CD8-positive, alpha-beta memory T cell (primary cell): ENCODE measurements at regions not wholly inside any gene's neighbourhood (a gene's known extent, or its start where the extent isn't known, plus 50 kb on each side); places are given as distances from the start of the nearest gene placed in this dataset.

ENCODE experiments used
- CTCF ChIA-PET: fragments of 350-600 bp; sonication (Branson Sonifier 250); formaldehyde crosslinking; loops from one replicate; lab custom pipeline; 2021; ENCODE audit warnings: antibody characterized with exemption; lab: Charles Lee
- POLR2A ChIA-PET: fragments of 350-600 bp; sonication (Branson Sonifier 250); formaldehyde crosslinking; loops from one replicate; lab custom pipeline; 2021; ENCODE audit warnings: antibody characterized with exemption; lab: Charles Lee
- DNase-seq, 5 donors: peaks; one replicate each; pipeline versions ENCODE4 v3.0.0 to v3.0.0-alpha.2; 2020 to 2022; ENCODE audit warnings: mixed read lengths in 1 of 5
- H3K27ac ChIP-seq: one replicate; pipeline ENCODE4 v1.7.0; 2013; ENCODE audit warnings: low read depth, mild to moderate bottlenecking, low read length, moderate library complexity
- H3K27me3 ChIP-seq: 2 replicates; pipeline ENCODE4 v1.7.0; 2013; ENCODE audit warnings: low read length, mild to moderate bottlenecking; ENCODE audit not compliant: insufficient read depth, poor library complexity, severe bottlenecking
- H3K36me3 ChIP-seq: 2 replicates; pipeline ENCODE4 v1.7.0; 2013; ENCODE audit warnings: mild to moderate bottlenecking, low read length, moderate library complexity; ENCODE audit not compliant: insufficient read depth
- H3K4me1 ChIP-seq: 2 replicates; pipeline ENCODE4 v1.7.0; 2013; ENCODE audit warnings: mild to moderate bottlenecking, low read length, moderate library complexity; ENCODE audit not compliant: insufficient read depth
- H3K4me3 ChIP-seq: 2 replicates; pipeline ENCODE4 v1.7.0; 2013; ENCODE audit warnings: mild to moderate bottlenecking, low read length
- H3K9me3 ChIP-seq: 2 replicates; pipeline ENCODE4 v1.7.0; 2013; ENCODE audit warnings: mild to moderate bottlenecking, low read length
- H3K27ac Mint-ChIP-seq, 8 donors: one replicate each; pipeline ENCODE4 v1.8.0; 2020 to 2021; ENCODE audit warnings: mixed read lengths in 8 of 8, mild to moderate bottlenecking in 6 of 8, inconsistent platforms in 3 of 8, moderate library complexity in 3 of 8
- H3K27me3 Mint-ChIP-seq, 2 donors: one replicate each; pipeline ENCODE4 v1.8.0; 2020 to 2021; ENCODE audit warnings: mixed read lengths in 2 of 2, mild to moderate bottlenecking in 1 of 2, moderate library complexity in 1 of 2
- H3K36me3 Mint-ChIP-seq, 3 donors: one replicate each; pipeline ENCODE4 v1.8.0; 2020 to 2021; ENCODE audit warnings: mixed read lengths in 3 of 3, inconsistent platforms in 1 of 3, mild to moderate bottlenecking in 1 of 3
- H3K4me1 Mint-ChIP-seq, 3 donors: one replicate each; pipeline ENCODE4 v1.8.0; 2020 to 2021; ENCODE audit warnings: mixed read lengths in 3 of 3, inconsistent platforms in 1 of 3, mild to moderate bottlenecking in 1 of 3
- H3K4me3 Mint-ChIP-seq, 7 donors: one replicate each; pipeline ENCODE4 v1.8.0; 2020 to 2021; ENCODE audit warnings: mixed read lengths in 7 of 7, mild to moderate bottlenecking in 6 of 7, moderate library complexity in 4 of 7, inconsistent platforms in 2 of 7
- H3K9me3 Mint-ChIP-seq, 5 donors: one replicate each; pipeline ENCODE4 v1.8.0; 2020 to 2022; ENCODE audit warnings: mixed read lengths in 5 of 5, mild to moderate bottlenecking in 3 of 5, moderate library complexity in 2 of 5, inconsistent platforms in 1 of 5

DNA sequence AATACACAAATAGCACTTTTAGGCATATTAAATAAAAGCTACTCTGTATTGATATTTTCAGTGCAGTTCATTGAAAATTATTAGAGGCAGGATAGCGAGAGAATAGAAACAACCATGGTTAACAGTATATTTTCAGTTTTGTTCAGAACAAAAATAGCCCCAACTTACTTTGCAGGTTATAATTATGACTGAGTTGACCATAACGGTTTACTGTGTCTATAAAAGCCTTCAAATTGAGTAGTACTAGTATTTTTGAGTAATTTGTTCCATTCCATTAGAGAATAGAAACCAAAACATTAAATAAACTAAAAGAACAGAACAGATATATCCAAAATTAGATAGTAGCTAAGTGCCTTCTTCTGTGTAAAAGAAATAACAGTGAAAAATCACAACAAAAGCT, 1108.4 kb upstream of the PCDH20 start:
- H3K27ac ChIP-seq = no peak overlapping the region
- H3K4me1 Mint-ChIP-seq = no peaks in the 10 kb centered on the region
- H3K27me3 ChIP-seq = no peaks in the 10 kb centered on the region
- H3K9me3 ChIP-seq = no peaks in the 10 kb centered on the region
- ChIA-PET CTCF (no interaction called here), POLR2A (no interaction called here)
- H3K4me3 Mint-ChIP-seq = no peak overlapping the region
- H3K36me3 Mint-ChIP-seq = peaks cover 0 to 2% (median 0%) of the 10 kb centered on the region in 3 donors
- peaks cover 5 to 15% (median 8%) of the 10 kb centered on the region in 5 donors for H3K9me3 Mint-ChIP-seq
- H3K4me3 ChIP-seq = no peak overlapping the region
- no peak overlapping the region for H3K27ac Mint-ChIP-seq
- DNase-seq = no peak
- H3K27me3 Mint-ChIP-seq = no peaks in the 10 kb centered on the region
- no peaks in the 10 kb centered on the region for H3K4me1 ChIP-seq
- H3K36me3 ChIP-seq = no peaks in the 10 kb centered on the region

DNA sequence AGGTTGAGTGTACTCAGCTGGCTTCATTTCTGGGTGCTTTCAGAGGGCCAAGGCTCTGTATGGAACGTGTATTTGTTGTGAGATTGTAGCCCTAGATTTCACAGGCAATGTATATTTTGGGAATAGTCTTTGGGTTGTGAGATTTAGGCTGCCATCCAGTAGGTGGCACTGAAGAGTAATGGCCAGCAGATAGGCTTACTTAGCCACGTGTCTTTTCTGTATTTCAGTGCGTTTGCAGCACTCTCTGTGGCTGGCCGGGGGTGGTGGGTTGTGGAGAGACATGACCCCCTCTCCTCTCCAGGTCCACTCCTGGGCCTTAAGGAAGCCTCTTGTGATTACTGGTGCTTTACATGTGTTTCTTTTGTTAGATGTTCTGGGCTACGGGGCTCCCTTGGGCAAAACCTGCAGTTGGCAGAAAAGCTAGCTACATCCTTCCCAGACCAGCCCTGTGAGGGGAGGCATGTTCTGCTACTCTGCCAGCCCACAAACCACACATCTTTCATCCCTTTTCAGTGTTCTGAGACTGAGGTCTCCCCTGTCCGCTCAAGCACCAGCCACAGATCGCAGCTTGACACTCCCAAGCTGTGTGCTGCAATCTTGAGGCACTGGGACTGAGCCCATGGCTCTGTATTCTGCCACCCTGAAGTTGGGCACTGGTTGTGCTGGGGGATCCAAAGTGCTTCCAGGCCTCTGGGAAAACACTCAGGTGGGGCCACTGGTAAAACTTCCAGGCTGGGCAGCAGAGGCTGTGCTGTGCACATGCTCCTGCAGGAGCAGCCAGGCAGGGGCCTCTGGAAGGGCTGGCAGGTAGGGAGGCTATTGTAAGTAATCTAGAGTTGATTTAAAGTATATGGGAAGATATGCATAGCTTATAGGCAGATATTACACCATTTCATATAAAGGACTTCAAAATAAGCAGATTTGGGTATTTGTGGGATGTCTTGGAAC, 1096.8 kb upstream of the PCDH20 start:
- Mint-ChIP-seq H3K4me1 (no peaks in the 10 kb centered on the region), H3K4me3 (no peak overlapping the region), H3K36me3 (no peaks in the 10 kb centered on the region), H3K9me3 (peaks cover 3 to 34% (median 7%) of the 10 kb centered on the region in 5 donors), H3K27me3 (no peaks in the 10 kb centered on the region), H3K27ac (no peak overlapping the region)
- no peaks in the 10 kb centered on the region for H3K9me3 ChIP-seq
- ChIA-PET POLR2A (no interaction called here), CTCF (no interaction called here)
- no peak overlapping the region for H3K27ac ChIP-seq
- DNase-seq = no peak
- H3K27me3 ChIP-seq = no peaks in the 10 kb centered on the region
- no peaks in the 10 kb centered on the region for H3K36me3 ChIP-seq
- H3K4me3 ChIP-seq = no peak overlapping the region
- H3K4me1 ChIP-seq = no peaks in the 10 kb centered on the region

DNA sequence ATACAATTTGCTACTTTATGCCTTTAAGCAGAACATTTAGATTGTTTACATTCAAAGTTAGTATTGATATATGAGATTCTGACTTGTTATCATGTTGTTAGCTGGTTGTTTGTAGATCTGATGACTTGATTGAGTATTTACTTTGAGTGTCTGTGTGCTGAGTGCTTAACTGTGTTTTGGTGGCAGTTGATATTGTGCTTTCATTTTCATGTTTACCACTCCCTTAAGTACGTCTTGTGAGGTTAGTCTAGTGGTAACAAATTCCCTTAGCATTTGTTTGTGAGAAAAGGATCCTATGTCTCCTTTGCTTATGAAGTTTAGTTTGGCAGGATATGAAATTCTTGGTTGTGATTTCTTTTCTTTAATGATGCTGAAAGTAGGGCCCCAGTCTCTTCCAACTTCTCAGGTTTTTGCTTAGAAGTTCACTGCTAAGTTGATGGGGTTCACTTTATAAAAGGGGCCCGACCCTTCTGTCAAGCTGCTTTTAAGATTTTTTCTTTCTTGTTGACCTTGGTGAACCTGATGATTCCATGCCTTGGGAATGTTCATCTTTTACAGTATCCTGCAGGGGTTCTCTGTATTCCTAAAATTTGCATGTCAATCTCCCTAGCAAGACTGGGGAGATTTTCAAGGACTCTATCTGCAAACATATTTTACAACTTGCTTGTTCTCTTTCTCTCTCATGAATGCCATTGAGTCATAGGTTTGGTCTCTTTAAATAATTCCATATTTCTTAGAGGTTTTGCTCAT, 1095.4 kb upstream of the PCDH20 start:
- Mint-ChIP-seq H3K36me3 (no peaks in the 10 kb centered on the region), H3K27me3 (no peaks in the 10 kb centered on the region), H3K4me1 (no peaks in the 10 kb centered on the region), H3K4me3 (no peak overlapping the region), H3K9me3 (peaks cover 3 to 36% (median 10%) of the 10 kb centered on the region in 5 donors), H3K27ac (no peak overlapping the region)
- DNase-seq = no peak
- CTCF ChIA-PET = no interaction called here
- Histone ChIP-seq H3K27me3 (no peaks in the 10 kb centered on the region), H3K9me3 (no peaks in the 10 kb centered on the region), H3K36me3 (no peaks in the 10 kb centered on the region), H3K4me3 (no peak overlapping the region), H3K27ac (no peak overlapping the region), H3K4me1 (no peaks in the 10 kb centered on the region)
- POLR2A ChIA-PET = no interaction called here

DNA sequence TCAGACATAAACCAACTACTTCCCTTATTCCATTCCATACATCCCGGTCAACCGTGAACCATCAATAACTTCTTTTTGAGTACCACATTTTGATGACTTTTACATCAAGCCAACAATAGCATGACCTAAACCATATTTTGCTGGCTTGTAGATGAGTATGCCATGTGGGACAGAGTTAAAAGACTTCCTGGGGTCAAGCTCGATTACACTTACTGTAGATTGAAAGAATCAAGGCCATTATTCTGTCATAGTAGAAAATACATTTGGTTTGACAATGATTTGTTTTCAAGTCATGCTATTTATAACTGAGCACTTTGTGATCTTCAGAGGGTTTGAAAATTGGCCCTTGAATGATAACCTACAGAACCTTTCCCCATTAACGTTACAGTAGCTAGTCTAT, 1086.9 kb upstream of the PCDH20 start:
- peaks cover 0 to 45% (median 7%) of the 10 kb centered on the region in 5 donors for H3K9me3 Mint-ChIP-seq
- CTCF ChIA-PET = no interaction called here
- H3K27ac Mint-ChIP-seq = no peak overlapping the region

DNA sequence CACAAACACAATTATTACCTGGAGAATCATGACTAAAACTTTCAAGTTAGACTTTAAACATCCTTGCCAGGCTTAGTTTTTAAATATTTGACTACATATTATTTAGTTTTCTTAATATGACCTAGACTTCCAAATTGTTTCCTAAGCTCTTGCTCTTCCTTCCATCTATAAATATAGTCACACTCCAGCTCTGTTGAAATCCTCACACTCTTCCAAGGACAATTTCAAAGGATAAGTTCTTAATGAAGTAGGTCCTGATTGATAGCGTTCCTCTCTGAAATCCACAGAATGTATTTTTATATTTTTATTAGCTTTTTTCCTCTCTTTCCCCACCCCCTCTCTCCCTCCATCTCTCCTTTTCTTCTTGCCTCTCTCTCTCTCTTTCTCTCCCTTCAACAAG, 1074.1 kb upstream of the PCDH20 start:
- no peak for DNase-seq
- no peaks in the 10 kb centered on the region for H3K9me3 ChIP-seq
- ChIA-PET POLR2A (no interaction called here), CTCF (no interaction called here)
- H3K27ac ChIP-seq = no peak overlapping the region
- no peak overlapping the region for H3K27ac Mint-ChIP-seq
- H3K27me3 ChIP-seq = no peaks in the 10 kb centered on the region
- no peak overlapping the region for H3K4me3 ChIP-seq
- H3K4me1 Mint-ChIP-seq = no peaks in the 10 kb centered on the region
- no peaks in the 10 kb centered on the region for H3K36me3 Mint-ChIP-seq
- H3K27me3 Mint-ChIP-seq = no peaks in the 10 kb centered on the region
- no peak overlapping the region for H3K4me3 Mint-ChIP-seq
- H3K4me1 ChIP-seq = no peaks in the 10 kb centered on the region
- no peaks in the 10 kb centered on the region for H3K36me3 ChIP-seq
- peaks cover 0 to 31% (median 2%) of the 10 kb centered on the region in 5 donors for H3K9me3 Mint-ChIP-seq

More for the DNA sequence above, 1086.9 kb upstream of the PCDH20 start:
- no peaks in the 10 kb centered on the region for H3K36me3 ChIP-seq
- no peaks in the 10 kb centered on the region for H3K4me1 Mint-ChIP-seq
- POLR2A ChIA-PET = no interaction called here
- no peaks in the 10 kb centered on the region for H3K27me3 Mint-ChIP-seq
- no peaks in the 10 kb centered on the region for H3K36me3 Mint-ChIP-seq
- no peaks in the 10 kb centered on the region for H3K4me1 ChIP-seq
- DNase-seq = no peak
- H3K9me3 ChIP-seq = no peaks in the 10 kb centered on the region
- H3K27ac ChIP-seq = no peak overlapping the region
- no peak overlapping the region for H3K4me3 Mint-ChIP-seq
- no peak overlapping the region for H3K4me3 ChIP-seq
- no peaks in the 10 kb centered on the region for H3K27me3 ChIP-seq

DNA sequence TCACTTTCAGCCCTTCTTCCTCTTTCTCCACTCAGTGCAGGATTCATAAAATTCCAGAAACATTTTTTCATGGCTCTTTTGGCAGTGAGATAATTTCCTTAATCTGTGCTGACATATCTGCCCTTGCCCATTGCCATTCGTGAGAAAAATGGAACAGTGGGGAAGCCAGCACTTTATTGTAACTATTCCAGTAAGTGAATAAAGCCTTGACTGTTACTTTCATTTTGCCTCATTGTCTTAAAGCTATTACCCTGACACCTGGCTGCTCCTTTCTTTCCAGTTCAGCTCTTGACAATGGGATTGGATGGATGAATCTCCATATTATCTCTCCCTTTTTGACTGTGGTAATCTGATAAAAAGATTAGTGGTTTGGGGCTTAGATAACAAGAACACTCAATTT, 1068.1 kb upstream of the PCDH20 start:
- Histone ChIP-seq H3K27me3 (no peaks in the 10 kb centered on the region), H3K4me1 (no peaks in the 10 kb centered on the region), H3K9me3 (no peaks in the 10 kb centered on the region), H3K36me3 (no peaks in the 10 kb centered on the region), H3K27ac (no peak overlapping the region), H3K4me3 (no peak overlapping the region)
- ChIA-PET POLR2A (no interaction called here), CTCF (no interaction called here)
- H3K27ac Mint-ChIP-seq = no peak overlapping the region
- DNase-seq = no peak
- H3K27me3 Mint-ChIP-seq = no peaks in the 10 kb centered on the region
- peaks cover 0 to 24% (median 12%) of the 10 kb centered on the region in 5 donors for H3K9me3 Mint-ChIP-seq
- no peak overlapping the region for H3K4me3 Mint-ChIP-seq
- no peaks in the 10 kb centered on the region for H3K4me1 Mint-ChIP-seq
- no peaks in the 10 kb centered on the region for H3K36me3 Mint-ChIP-seq

DNA sequence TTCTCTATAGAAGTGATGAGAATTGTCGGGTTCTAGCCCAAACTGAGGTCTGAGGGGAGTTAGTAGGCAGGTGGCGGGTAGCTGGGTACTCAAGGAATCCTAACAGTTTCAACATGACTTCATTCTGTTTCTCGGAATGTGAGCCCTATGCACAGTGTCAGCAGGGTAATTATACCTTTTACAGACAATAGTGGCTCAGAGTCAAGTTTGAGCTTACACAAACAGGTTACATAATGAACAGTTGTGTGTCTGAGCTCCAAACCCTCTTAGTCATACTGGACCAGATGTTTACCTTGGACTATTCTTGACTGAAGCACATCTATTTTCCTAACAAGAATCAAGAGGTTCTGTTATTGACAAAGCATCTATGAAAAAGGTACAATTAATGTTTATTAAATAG, 1066.7 kb upstream of the PCDH20 start:
- no peak for DNase-seq
- peaks cover 0 to 29% (median 14%) of the 10 kb centered on the region in 5 donors for H3K9me3 Mint-ChIP-seq
- no peaks in the 10 kb centered on the region for H3K36me3 ChIP-seq
- no peak overlapping the region for H3K27ac Mint-ChIP-seq
- H3K27me3 ChIP-seq = no peaks in the 10 kb centered on the region
- no peak overlapping the region for H3K4me3 ChIP-seq
- CTCF ChIA-PET = no interaction called here
- POLR2A ChIA-PET = no interaction called here
- H3K4me3 Mint-ChIP-seq = no peak overlapping the region
- H3K9me3 ChIP-seq = no peaks in the 10 kb centered on the region
- H3K4me1 ChIP-seq = no peaks in the 10 kb centered on the region
- no peaks in the 10 kb centered on the region for H3K27me3 Mint-ChIP-seq
- H3K4me1 Mint-ChIP-seq = no peaks in the 10 kb centered on the region
- no peaks in the 10 kb centered on the region for H3K36me3 Mint-ChIP-seq
- H3K27ac ChIP-seq = no peak overlapping the region

DNA sequence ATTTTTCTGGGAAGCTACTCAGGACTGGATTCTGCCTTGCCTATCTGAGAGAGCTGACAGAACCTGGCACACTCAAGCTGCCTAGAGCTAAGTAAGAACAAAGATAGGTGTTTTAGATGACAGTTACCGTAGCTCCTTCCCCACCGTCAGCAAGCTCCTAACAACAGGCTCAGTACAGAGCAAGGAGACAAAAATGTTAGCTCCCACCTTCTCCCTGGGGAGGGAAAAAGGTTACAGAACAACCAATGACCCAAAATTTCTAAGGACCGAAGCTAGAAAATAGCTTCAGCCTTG, 1058.2 kb upstream of the PCDH20 start:
- Histone ChIP-seq H3K27ac (no peak overlapping the region), H3K36me3 (no peaks in the 10 kb centered on the region), H3K27me3 (no peaks in the 10 kb centered on the region), H3K4me1 (no peaks in the 10 kb centered on the region), H3K4me3 (no peak overlapping the region), H3K9me3 (no peaks in the 10 kb centered on the region)
- no peaks in the 10 kb centered on the region for H3K36me3 Mint-ChIP-seq
- ChIA-PET CTCF (no interaction called here), POLR2A (no interaction called here)
- H3K27me3 Mint-ChIP-seq = peaks cover 0 to 1% of the 10 kb centered on the region in 2 donors
- no peak overlapping the region for H3K4me3 Mint-ChIP-seq
- no peak overlapping the region for H3K27ac Mint-ChIP-seq
- no peaks in the 10 kb centered on the region for H3K4me1 Mint-ChIP-seq
- peaks cover 2 to 25% (median 13%) of the 10 kb centered on the region in 5 donors for H3K9me3 Mint-ChIP-seq
- DNase-seq = no peak
